OCI-LY7 (cell line): ENCODE measurements at regions not wholly inside any gene's neighbourhood (a gene's known extent, or its start where the extent isn't known, plus 50 kb on each side); places are given as distances from the start of the nearest gene placed in this dataset.

Experiments used
- BruUV-seq: library from RNA; stranded (reverse); fragments of 400-500 nt; replicated peaks from 2 replicates; lab custom pipeline; 2021; lab: Mats Ljungman, UMichigan
- CTCF ChIA-PET: fragments of 300-600 bp; sonication (Branson Sonifier 250); formaldehyde crosslinking; loops from one replicate; lab custom pipeline; 2022; ENCODE audit warnings: antibody characterized with exemption; ENCODE audit not compliant: unreplicated experiment; lab: Charles Lee
- POLR2A ChIA-PET: fragments of 300-600 bp; sonication (Branson Sonifier 250); formaldehyde crosslinking; loops from one replicate; lab custom pipeline; 2022; ENCODE audit warnings: antibody characterized with exemption; lab: Charles Lee
- DNase-seq: peaks from one replicate; pipeline ENCODE4 v3.0.0-alpha.2; 2015; ENCODE audit warnings: low spot score
- H2AFZ ChIP-seq: fragments of 200-600 bp; sonication (generic), shearing (Covaris generic); 2 replicates; pipeline ENCODE4 v1.6.1; 2014; ENCODE audit warnings: mild to moderate bottlenecking, antibody characterized with exemption, low read length, moderate library complexity
- H3K27ac ChIP-seq: fragments of 200-600 bp; sonication (generic); 2 replicates; pipeline ENCODE4 v1.5.1; 2014; ENCODE audit warnings: mixed run types, low read depth, mild to moderate bottlenecking, moderate library complexity, low read length, inconsistent platforms; ENCODE audit not compliant: poor library complexity, severe bottlenecking
- H3K36me3 ChIP-seq: fragments of 200-600 bp; sonication (generic); 2 replicates; pipeline ENCODE4 v1.6.1; 2014; ENCODE audit warnings: mild to moderate bottlenecking, antibody characterized with exemption, low read length, moderate library complexity, mixed read lengths; ENCODE audit not compliant: insufficient read depth
- H3K4me1 ChIP-seq: fragments of 200-600 bp; sonication (generic); 2 replicates; pipeline ENCODE4 v1.5.1; 2014; ENCODE audit warnings: mild to moderate bottlenecking, low read length; ENCODE audit not compliant: insufficient read depth, poor library complexity, severe bottlenecking
- H3K4me2 ChIP-seq: fragments of 200-600 bp; sonication (generic); 2 replicates; pipeline ENCODE4 v1.6.1; 2014; ENCODE audit warnings: mild to moderate bottlenecking, low read length
- H3K4me3 ChIP-seq: fragments of 200-600 bp; sonication (generic); 2 replicates; pipeline ENCODE4 v1.5.1; 2014; ENCODE audit warnings: mild to moderate bottlenecking, low read depth, low read length; ENCODE audit not compliant: poor library complexity, severe bottlenecking
- H3K79me2 ChIP-seq: fragments of 200-600 bp; sonication (generic); 2 replicates; pipeline ENCODE4 v1.6.1; 2016; ENCODE audit warnings: low read depth, mild to moderate bottlenecking, low read length, moderate library complexity, mixed read lengths; ENCODE audit not compliant: insufficient read depth
- H3K9me2 ChIP-seq: fragments of 200-600 bp; sonication (generic); 2 replicates; pipeline ENCODE4 v1.6.1; 2016; ENCODE audit warnings: mild to moderate bottlenecking, low read length, mixed read lengths; ENCODE audit not compliant: insufficient read depth
- H3K9me3 ChIP-seq: fragments of 200-600 bp; sonication (generic); 2 replicates; pipeline ENCODE4 v1.6.1; 2014; ENCODE audit warnings: mild to moderate bottlenecking, mixed run types, low read length, mixed read lengths
- H4K20me1 ChIP-seq: fragments of 200-600 bp; sonication (generic); 2 replicates; pipeline ENCODE4 v1.6.1; 2014; ENCODE audit warnings: mild to moderate bottlenecking, antibody characterized with exemption, low read length, moderate library complexity, mixed read lengths; ENCODE audit not compliant: insufficient read depth
- EZH2phosphoT487 ChIP-seq: fragments of 200-600 bp; sonication (generic); IDR thresholded peaks from 2 replicates; pipeline ENCODE4 v1.6.1; 2018; ENCODE audit warnings: low read depth, borderline replicate concordance, mild to moderate bottlenecking, mixed run types, antibody characterized with exemption, low read length, moderate library complexity, mixed read lengths
- intact Hi-C: fragments of 100-400 bp; cut with micrococcal nuclease; formaldehyde crosslinking; loops from one replicate; pipeline ENCODE4 v1.10.0; 2022; ENCODE audit not compliant: unreplicated experiment
- TF ChIP-seq, protein P1 (sequence below): fragments of 200-600 bp; sonication (generic); conservative IDR thresholded peaks from 2 replicates; pipeline ENCODE4 v1.5.1; 2014; ENCODE audit warnings: mild to moderate bottlenecking, antibody characterized with exemption, low read length, moderate library complexity, mixed read lengths

DNA sequence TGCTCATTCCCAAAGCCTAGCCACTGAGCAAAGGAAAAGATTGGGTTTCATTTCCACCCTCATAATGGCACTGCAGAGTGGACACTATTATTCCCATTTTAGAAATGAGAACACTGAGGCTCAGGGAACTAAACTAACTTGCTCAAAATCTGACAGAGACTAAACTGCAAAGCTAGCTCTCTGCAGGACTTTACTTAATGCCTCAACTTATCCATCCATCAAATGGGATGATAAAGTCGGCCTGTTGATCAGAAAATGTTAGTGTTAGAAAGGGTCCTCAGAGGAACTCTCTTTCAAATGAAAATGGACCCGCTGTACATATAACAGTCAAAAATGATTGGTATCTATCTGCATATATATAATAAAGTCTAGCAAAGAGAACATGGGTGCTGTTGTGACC is 186.8 kb downstream of the QDPR start:
- TF ChIP-seq, protein P1, sequence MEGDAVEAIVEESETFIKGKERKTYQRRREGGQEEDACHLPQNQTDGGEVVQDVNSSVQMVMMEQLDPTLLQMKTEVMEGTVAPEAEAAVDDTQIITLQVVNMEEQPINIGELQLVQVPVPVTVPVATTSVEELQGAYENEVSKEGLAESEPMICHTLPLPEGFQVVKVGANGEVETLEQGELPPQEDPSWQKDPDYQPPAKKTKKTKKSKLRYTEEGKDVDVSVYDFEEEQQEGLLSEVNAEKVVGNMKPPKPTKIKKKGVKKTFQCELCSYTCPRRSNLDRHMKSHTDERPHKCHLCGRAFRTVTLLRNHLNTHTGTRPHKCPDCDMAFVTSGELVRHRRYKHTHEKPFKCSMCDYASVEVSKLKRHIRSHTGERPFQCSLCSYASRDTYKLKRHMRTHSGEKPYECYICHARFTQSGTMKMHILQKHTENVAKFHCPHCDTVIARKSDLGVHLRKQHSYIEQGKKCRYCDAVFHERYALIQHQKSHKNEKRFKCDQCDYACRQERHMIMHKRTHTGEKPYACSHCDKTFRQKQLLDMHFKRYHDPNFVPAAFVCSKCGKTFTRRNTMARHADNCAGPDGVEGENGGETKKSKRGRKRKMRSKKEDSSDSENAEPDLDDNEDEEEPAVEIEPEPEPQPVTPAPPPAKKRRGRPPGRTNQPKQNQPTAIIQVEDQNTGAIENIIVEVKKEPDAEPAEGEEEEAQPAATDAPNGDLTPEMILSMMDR = no peak
- no peak for TF ChIP-seq EZH2phosphoT487
- CTCF ChIA-PET = no interaction called here
- Histone ChIP-seq H3K36me3 (no peaks in the 10 kb centered on the region), H3K79me2 (no peaks in the 10 kb centered on the region), H3K4me2 (no peak overlapping the region), H3K4me3 (no peak overlapping the region), H3K9me2 (no peaks in the 10 kb centered on the region), H3K27ac (no peak overlapping the region), H3K4me1 (peaks cover 36% of the 10 kb centered on the region), H2AFZ (peak overlapping the region; percentile 53; the same call in 1 of the 2 replicates), H3K9me3 (no peaks in the 10 kb centered on the region; the same call in 1 of the 2 replicates), H4K20me1 (no peaks in the 10 kb centered on the region)
- intact Hi-C loops = loop anchor here (2.0 to 5.0 kb wide), 3 partner anchors 44 to 528 kb away; no protein-coding TSS in a partner anchor
- BruUV-seq = no TSS peak
- DNase-seq = no peak
- POLR2A ChIA-PET = interaction anchor here (0.6 to 1.3 kb wide), 3 partner anchors 9 to 115 kb away, joined by 3 read pairs; no protein-coding TSS in a partner anchor

DNA sequence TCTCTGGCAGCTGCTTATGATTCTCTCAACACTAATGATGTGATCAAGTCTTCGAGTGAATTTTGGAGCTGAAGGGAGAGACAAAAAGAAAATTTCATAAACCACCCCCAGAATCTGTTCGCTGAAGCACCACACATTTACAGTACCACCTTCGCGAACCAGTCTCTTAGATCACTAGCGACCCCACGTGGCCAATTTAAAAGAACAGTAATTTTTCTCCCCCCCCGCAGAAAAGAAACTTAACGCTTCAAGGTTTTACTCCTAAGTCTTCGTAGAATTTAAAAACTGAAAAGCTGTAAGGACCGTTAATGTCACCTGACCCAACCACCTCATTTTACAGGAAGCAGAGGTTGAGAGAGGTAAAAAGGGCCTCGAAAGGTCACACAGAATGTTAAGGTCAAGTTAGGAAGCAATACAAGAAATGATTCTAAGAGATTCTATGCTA is 187.5 kb downstream of the QDPR start:
- ChIA-PET CTCF (interaction anchor here (1.0 kb wide), 1 partner anchor 123 kb away, joined by 3 read pairs; no protein-coding TSS in a partner anchor), POLR2A (interaction anchor here (0.6 to 1.3 kb wide), 3 partner anchors 12 to 116 kb away, joined by 3 to 4 read pairs (median 3); no protein-coding TSS in a partner anchor)
- H2AFZ ChIP-seq = peak overlapping the region; percentile 53; the same call in 1 of the 2 replicates
- peaks cover 29% of the 10 kb centered on the region for H3K4me1 ChIP-seq
- no peaks in the 10 kb centered on the region; the same call in 1 of the 2 replicates for H3K9me3 ChIP-seq
- H3K9me2 ChIP-seq = no peaks in the 10 kb centered on the region
- H3K36me3 ChIP-seq = no peaks in the 10 kb centered on the region
- DNase-seq = peak; percentile 69
- H3K4me3 ChIP-seq = no peak overlapping the region
- BruUV-seq = no TSS peak
- H4K20me1 ChIP-seq = no peaks in the 10 kb centered on the region
- TF ChIP-seq EZH2phosphoT487 = no peak
- TF ChIP-seq, protein P1 = peak; percentile 90
- no peaks in the 10 kb centered on the region for H3K79me2 ChIP-seq
- no peak overlapping the region for H3K27ac ChIP-seq
- peak overlapping the region; percentile 5; the same call in 1 of the 2 replicates for H3K4me2 ChIP-seq
- intact Hi-C loops = loop anchor here (1.0 to 5.0 kb wide), 3 partner anchors 44 to 1032 kb away; no protein-coding TSS in a partner anchor
